Stimulated activated naive CD8-positive, alpha-beta T cell treated with anti-CD3 and anti-CD28 coated beads, Interleukin-15, amount 100 ng/mL, for 72 hours (primary cell): ENCODE measurements at regions not wholly inside any gene's neighbourhood (a gene's known extent, or its start where the extent isn't known, plus 50 kb on each side); places are given as distances from the start of the nearest gene placed in this dataset.
"Not testable (repeated sequence)": the region's sequence is repeated elsewhere in the genome, so short reads cannot be mapped to it uniquely, and the experiment has no call there.

Experiments used
- ATAC-seq: fragments of 150-1000 bp; cut with Tn5 transposase; 2 replicates; pipeline ENCODE4 v1.10.0; 2021; ENCODE audit warnings: mild to moderate bottlenecking, moderate library complexity
- DNase-seq, 2 donors: peaks; one replicate each; pipeline ENCODE4 v3.0.0; 2021 to 2022
- H3K27ac Mint-ChIP-seq, 2 donors: one replicate each; pipeline ENCODE4 v1.8.0; 2022; ENCODE audit warnings: mild to moderate bottlenecking in 2 of 2, mixed read lengths in 2 of 2, moderate library complexity in 2 of 2
- H3K27me3 Mint-ChIP-seq: one replicate; pipeline ENCODE4 v1.8.0; 2022; ENCODE audit warnings: mixed read lengths
- H3K4me1 Mint-ChIP-seq: one replicate; pipeline ENCODE4 v1.8.0; 2022; ENCODE audit warnings: mild to moderate bottlenecking, mixed read lengths
- H3K4me3 Mint-ChIP-seq, 2 donors: one replicate each; pipeline ENCODE4 v1.8.0; 2022; ENCODE audit warnings: mild to moderate bottlenecking in 2 of 2, mixed read lengths in 2 of 2, moderate library complexity in 1 of 2
- H3K9me3 Mint-ChIP-seq, 2 donors: one replicate each; pipeline ENCODE4 v1.8.0; 2022; ENCODE audit warnings: mixed read lengths in 2 of 2

DNA sequence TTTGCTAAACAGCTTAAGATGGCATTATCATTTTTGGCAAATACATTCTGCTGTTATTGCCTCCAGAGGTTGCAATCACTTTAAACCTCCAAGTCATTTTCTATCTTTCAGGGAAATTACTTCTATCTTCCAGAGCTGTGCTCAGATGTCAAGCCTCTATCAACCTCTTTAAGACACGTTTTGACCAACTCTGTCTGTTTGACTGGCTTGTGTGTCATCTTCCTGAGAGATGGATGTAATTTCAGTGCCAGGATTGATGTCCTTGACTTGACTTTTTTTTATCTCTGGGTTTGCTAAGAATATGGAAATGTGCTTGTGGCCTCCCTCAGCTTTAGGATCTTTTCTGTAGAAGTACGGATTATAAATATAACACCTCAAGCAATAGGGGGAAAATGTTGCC is 263.4 kb downstream of the GLUD2 start:
- Mint-ChIP-seq H3K4me1 (peaks cover 12% of the 10 kb centered on the region), H3K4me3 (no peak overlapping the region), H3K27ac (no peak overlapping the region), H3K9me3 (no peaks in the 10 kb centered on the region), H3K27me3 (no peaks in the 10 kb centered on the region)
- DNase-seq (no peak), ATAC-seq (no peak)

DNA sequence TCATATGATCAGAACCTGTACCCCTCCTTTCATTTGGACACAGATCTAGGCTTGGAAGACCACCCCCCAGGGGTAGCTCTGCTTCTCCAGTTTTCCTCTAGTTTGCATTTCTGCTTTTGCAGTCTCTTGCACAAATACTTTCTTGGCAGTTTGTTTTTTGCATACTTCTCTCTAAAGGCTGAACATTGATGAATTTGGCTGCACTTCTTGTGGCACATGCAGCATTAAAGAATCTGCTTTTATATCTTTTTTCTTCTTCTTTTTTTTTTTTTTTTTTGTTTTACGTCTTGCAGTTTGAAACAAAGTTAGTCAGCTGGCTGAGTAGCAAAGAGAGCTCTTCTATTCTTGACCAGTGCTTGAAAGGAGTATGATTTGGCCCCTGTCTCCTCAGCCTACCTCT is 273.0 kb downstream of the GLUD2 start:
- H3K9me3 Mint-ChIP-seq: no peaks in the 10 kb centered on the region
- H3K27ac Mint-ChIP-seq: no peak overlapping the region
- H3K4me3 Mint-ChIP-seq: no peak overlapping the region
- H3K27me3 Mint-ChIP-seq: no peaks in the 10 kb centered on the region
- no peaks in the 10 kb centered on the region for H3K4me1 Mint-ChIP-seq
- ATAC-seq (no peak), DNase-seq (no peak)

DNA sequence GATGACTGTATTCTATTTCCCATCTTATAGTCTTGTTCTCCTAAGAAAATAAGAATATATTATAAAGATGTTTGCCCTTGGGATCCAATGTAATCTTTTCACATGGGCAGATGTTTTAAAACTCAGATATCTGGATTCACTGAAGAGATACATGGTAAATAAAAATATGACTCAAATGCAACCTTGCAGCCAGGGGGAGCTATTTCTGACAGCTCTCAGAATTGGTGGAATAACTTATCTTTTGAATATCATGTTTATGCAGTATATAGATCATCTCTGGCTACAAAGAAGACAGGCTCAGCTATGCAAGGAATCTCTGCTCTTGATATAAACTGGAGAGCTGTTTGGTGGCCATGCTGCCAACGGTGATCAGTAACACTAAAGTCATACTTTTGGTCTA is 274.7 kb downstream of the GLUD2 start:
- ATAC-seq (no peak), DNase-seq (no peak)
- Mint-ChIP-seq H3K27me3 (no peaks in the 10 kb centered on the region), H3K4me3 (no peak overlapping the region), H3K4me1 (no peaks in the 10 kb centered on the region), H3K9me3 (no peaks in the 10 kb centered on the region), H3K27ac (no peak overlapping the region)

DNA sequence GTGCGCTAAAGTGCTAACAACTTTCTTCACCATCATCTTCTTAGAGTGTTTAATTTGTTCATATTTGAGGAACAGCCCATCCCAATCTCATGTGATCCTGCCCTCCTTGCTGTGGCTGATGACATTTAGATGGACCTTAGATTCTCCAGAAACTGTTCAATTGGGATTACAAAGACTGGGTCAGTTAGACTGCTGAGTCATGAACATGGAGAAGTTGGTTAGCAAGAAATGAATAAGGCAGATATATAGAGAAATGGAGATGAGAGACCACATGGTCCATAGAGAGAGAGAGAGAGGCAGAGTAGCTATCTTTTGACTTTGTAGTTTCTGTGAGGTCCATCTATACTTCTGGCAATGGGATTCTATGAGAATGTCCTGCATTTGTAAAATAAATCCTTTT is 275.9 kb downstream of the GLUD2 start:
- Mint-ChIP-seq H3K4me1 (no peaks in the 10 kb centered on the region), H3K4me3 (no peak overlapping the region), H3K27ac (no peak overlapping the region), H3K9me3 (no peaks in the 10 kb centered on the region), H3K27me3 (no peaks in the 10 kb centered on the region)
- ATAC-seq: no peak
- DNase-seq: no peak

DNA sequence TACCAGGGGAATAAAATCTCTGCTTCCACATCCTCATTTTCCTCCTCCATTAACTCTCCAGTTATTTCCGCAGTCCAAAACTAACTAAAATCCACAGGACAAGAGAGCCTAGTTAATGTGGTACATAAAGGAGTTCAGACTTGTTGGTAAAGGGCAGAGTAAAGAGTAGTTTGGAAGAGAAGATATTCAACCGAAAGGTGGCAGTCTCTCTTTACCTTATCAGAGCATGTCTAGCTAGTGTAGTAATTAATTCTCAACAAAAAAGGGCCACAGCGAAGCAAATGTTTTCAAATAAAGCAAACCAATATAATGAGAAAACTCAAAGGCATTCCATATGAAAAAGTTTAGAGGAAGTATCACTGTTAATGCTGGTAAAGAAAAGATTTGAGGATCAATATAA is 286.5 kb downstream of the GLUD2 start:
- no peak overlapping the region for H3K4me3 Mint-ChIP-seq
- DNase-seq (no peak), ATAC-seq (no peak)
- no peaks in the 10 kb centered on the region for H3K4me1 Mint-ChIP-seq
- no peaks in the 10 kb centered on the region for H3K27me3 Mint-ChIP-seq
- H3K9me3 Mint-ChIP-seq: no peaks in the 10 kb centered on the region
- H3K27ac Mint-ChIP-seq: no peak overlapping the region

DNA sequence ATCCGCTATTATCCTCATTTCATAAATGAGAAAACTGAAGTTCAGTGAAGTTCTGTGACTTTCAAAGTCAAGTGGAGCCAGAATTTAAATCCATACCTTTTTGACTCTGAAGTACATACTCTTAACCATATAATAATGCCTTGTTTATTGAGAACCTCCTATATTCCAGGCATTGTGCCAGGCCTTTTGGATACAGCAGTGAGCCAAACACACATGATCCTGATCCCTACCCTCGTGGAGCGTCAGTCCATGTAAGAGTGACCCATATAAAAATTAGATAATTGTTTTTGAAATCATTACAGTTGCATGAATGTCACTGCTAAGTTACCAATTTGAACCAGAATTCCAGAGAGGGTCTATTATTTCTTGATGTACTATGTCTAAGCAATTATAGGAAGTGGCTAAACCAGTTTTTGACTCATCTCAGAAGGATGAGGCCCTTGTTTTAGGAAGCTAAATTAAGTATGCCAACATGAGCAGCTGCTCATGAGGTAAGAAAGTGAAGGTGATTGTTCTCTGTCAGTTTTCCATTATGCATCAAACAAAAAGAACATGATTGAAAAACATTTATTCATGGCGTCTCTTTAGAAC is 289.5 kb downstream of the GLUD2 start:
- Mint-ChIP-seq H3K9me3 (no peaks in the 10 kb centered on the region), H3K27me3 (no peaks in the 10 kb centered on the region), H3K27ac (no peak overlapping the region), H3K4me1 (no peaks in the 10 kb centered on the region), H3K4me3 (no peak overlapping the region)
- ATAC-seq: no peak
- DNase-seq: no peak

DNA sequence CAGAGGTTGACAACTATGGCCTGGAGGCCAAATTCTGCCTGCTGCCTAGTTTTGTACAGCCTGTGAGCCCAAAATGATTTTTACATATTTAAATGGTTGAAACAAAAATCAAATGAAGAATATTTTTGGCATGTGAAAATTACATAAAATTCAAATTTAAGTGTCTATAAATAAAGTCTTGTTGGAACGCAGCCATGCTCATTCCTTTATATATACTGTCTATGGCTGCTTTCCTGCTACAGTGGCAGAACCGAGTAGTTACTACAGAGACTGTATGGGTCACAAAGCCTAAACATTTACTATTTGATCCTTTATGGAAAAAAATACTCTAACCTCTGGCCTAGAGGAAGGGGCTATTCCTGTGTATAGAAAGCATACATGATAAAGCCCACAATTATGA is 290.4 kb downstream of the GLUD2 start:
- H3K27me3 Mint-ChIP-seq: no peaks in the 10 kb centered on the region
- no peak overlapping the region for H3K27ac Mint-ChIP-seq
- H3K4me3 Mint-ChIP-seq: no peak overlapping the region
- no peaks in the 10 kb centered on the region for H3K9me3 Mint-ChIP-seq
- DNase-seq: no peak
- no peak for ATAC-seq
- no peaks in the 10 kb centered on the region for H3K4me1 Mint-ChIP-seq

DNA sequence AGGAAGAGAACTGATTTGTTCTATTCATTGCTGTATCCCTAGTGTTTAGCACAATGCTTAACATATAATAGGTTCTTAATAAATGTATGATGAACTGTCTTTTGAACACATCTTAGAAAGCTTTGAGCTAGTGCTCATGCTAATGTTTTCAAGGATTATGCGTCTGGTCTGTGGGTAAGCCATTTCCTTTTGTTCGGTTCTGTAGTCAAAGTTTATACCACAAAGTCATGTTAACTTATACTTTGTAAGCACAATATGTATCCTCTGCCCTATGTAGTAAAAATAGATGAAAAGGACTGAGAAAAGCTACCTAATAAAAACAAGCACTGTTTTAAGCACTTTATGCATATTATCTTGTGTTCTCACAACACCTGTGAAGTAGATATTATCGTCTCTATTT is 301.9 kb downstream of the GLUD2 start:
- no peaks in the 10 kb centered on the region for H3K27me3 Mint-ChIP-seq
- H3K9me3 Mint-ChIP-seq: no peaks in the 10 kb centered on the region
- DNase-seq (no peak), ATAC-seq (no peak)
- no peaks in the 10 kb centered on the region for H3K4me1 Mint-ChIP-seq
- H3K27ac Mint-ChIP-seq: no peak overlapping the region
- no peak overlapping the region for H3K4me3 Mint-ChIP-seq

DNA sequence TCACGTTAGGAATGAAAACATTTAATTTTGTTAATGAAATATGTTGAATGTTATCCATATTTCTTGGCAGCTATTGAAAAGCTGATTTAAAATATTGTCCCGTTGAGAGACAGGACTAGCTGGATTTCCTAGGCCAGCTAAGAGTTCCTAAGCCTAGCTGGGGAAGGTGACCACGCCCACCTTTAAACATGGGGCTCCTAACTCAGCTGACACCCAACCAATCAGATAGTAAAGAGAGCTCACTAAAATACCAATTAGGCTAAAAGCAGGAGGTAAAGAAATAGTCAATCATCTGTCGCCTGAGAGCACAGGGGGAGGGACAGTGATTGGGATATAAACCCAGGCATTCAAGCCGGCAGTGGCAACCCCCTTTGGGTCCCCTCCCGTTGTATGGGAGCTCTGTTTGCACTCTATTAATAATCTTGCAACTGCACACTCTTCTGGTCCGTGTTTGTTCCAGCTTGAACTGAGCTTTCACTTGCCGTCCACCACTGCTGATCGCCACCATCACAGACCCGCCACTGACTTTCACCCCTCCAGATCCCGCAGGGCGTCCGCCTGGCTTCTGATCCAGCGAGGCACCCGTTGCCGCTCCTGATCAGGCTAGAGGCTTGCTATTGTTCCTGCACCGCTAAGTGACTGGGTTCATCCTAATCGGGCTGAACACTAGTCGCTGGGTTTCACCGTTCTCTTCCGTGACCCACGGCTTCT is 308.9 kb downstream of the GLUD2 start:
- Mint-ChIP-seq H3K4me1 (no peaks in the 10 kb centered on the region), H3K4me3 (no peak overlapping the region), H3K27ac (no peak overlapping the region), H3K27me3 (no peaks in the 10 kb centered on the region), H3K9me3 (no peaks in the 10 kb centered on the region)
- DNase-seq: no peak
- ATAC-seq: no peak

DNA sequence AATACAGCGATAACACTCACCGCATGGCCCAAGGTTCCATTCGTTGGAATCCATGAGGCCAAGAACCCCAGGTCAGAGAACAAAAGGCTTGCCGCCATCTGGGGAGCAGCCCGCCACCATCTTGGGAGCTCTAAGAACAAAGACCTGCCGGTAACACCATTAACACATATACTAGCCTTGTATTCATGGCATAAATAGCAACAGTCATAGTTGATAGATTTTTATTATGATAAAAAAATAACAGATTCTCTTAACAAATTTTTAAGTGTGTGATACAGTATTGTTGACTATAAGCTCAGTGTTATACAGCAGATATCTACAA is 309.4 kb downstream of the GLUD2 start:
- Mint-ChIP-seq H3K9me3 (no peaks in the 10 kb centered on the region), H3K27ac (no peak overlapping the region), H3K4me1 (no peaks in the 10 kb centered on the region), H3K4me3 (no peak overlapping the region), H3K27me3 (no peaks in the 10 kb centered on the region)
- ATAC-seq: no peak
- no peak for DNase-seq

DNA sequence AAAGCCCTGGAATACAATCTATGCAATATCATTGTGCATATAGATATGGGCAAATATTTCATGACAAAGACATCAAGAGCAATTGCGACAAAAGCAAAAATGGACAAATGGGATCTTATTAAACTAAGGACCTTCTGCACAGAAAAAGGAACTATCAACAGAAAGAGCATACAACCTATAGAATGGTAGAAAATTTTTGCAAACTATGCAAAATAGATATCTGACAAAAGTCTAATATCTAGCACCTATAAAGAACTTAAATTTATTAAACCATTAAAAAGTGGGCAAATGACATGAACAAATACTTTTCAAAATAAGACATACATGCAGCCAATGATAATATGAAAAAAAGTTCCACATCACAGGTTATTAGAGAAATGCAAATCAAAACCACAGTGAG is 312.9 kb downstream of the GLUD2 start:
- no peak for ATAC-seq
- Mint-ChIP-seq H3K4me3 (no peak overlapping the region), H3K9me3 (no peaks in the 10 kb centered on the region), H3K27ac (no peak overlapping the region), H3K27me3 (no peaks in the 10 kb centered on the region), H3K4me1 (no peaks in the 10 kb centered on the region)
- no peak for DNase-seq

DNA sequence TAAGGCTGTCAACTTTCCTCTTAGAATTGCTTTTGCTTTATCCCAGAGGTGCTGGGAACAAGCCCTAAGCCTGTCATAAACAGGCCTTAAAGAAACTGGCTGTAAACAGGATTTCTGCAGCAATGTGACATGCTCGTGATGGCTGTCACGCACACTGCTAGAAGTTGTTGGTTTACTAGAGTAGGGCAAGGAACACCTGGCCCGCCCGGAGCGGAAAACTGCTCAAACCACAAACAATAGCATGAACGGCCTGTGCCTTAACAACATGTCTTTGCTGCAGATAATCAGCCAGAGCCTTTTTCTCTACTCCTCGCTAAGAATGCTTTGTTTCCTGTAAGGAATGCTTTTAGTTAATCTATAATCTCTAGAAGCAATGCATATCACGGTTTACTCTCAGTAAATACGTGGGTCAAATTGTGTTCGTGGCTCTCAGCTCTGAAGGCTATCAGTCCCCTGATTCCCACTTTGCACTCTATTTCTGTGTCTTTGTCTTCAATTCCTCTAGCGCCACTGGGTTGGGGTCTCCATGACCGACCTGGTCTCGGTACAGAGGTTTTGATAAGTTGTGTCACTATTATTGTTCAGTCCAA is 318.3 kb downstream of the GLUD2 start:
- DNase-seq (no peak), ATAC-seq (no peak)
- Mint-ChIP-seq H3K9me3 (no peaks in the 10 kb centered on the region), H3K27ac (no peak overlapping the region), H3K4me3 (no peak overlapping the region), H3K4me1 (no peaks in the 10 kb centered on the region), H3K27me3 (no peaks in the 10 kb centered on the region)

DNA sequence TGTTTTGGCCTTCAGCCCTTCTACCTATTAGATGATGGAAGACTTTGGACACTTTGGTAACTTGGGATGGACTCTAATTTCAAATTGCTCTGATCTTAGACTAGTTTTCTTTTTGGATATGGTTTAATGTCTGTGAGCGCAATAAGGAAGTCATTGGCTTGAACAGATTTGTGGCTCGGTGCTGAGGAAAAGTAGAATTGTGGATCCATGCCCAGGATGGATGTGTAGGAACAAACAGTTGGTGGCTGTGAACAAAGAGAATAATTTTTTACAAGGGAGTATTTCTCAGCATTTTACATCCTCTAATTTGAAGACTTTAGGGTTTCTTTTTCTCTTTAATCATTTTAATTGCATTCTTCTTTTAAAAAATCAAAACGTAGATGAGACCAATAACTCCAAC is 327.1 kb downstream of the GLUD2 start:
- DNase-seq (no peak), ATAC-seq (no peak)
- H3K9me3 Mint-ChIP-seq: no peaks in the 10 kb centered on the region
- H3K27me3 Mint-ChIP-seq: no peaks in the 10 kb centered on the region
- H3K27ac Mint-ChIP-seq: no peak overlapping the region
- no peaks in the 10 kb centered on the region for H3K4me1 Mint-ChIP-seq
- no peak overlapping the region for H3K4me3 Mint-ChIP-seq

DNA sequence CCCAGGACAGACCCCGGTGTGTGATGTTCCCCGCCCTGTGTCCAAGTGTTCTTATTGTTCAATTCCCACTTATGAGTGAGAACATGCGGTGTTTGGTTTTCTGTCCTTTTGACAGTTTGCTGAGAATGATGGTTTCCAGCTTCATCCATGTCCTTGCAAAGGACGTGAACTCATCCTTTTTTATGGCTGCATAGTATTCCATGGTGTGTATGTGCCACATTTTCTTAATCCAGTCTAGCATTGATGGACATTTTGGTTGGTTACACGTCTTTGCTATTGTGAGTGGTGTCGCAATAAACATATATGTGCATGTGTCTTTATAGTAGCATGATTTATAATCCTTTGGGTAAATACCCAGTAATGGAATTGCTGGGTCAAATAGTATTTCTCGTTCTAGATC is 334.5 kb downstream of the GLUD2 start:
- H3K4me3 Mint-ChIP-seq, H3K9me3 Mint-ChIP-seq, ATAC-seq, DNase-seq, H3K4me1 Mint-ChIP-seq, H3K27me3 Mint-ChIP-seq, H3K27ac Mint-ChIP-seq: not testable (repeated sequence)

DNA sequence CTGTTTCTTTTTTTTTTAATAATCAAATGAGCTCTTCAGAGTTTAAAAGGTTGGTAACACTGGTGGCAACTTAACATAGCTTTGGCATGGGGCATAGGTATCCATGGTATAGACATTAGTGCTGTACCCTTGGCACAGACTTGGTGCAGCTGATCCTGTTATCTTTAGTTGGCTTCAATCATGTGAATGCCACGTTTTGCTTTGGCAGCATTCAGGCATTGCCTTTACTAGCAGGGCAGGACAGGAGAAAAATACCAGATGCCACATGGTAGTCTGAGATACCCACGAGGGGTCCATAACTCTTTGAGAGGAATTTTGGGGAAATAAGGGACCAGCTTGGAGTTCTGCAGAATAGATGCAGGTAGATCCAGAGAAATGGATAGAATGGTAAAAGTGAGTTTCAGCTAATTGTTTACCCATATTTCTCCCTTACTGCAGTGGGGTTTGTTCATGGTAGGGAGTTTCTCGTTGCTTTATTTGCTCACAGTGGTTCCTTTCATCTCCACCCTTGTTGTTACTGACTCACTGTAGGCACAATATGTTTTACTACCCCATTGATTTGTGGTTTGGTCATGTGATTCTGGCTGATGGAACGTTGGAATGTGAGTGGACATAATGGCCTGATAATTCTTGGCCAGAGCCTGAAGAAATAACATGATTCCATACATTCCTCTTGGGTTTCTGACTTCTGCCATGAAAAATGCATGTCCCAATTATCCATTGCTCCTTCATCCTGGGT is 342.7 kb downstream of the GLUD2 start:
- H3K4me3 Mint-ChIP-seq: no peak overlapping the region
- H3K9me3 Mint-ChIP-seq: no peaks in the 10 kb centered on the region
- no peak for DNase-seq
- H3K27me3 Mint-ChIP-seq: no peaks in the 10 kb centered on the region
- no peaks in the 10 kb centered on the region for H3K4me1 Mint-ChIP-seq
- H3K27ac Mint-ChIP-seq: no peak overlapping the region
- ATAC-seq: no peak

DNA sequence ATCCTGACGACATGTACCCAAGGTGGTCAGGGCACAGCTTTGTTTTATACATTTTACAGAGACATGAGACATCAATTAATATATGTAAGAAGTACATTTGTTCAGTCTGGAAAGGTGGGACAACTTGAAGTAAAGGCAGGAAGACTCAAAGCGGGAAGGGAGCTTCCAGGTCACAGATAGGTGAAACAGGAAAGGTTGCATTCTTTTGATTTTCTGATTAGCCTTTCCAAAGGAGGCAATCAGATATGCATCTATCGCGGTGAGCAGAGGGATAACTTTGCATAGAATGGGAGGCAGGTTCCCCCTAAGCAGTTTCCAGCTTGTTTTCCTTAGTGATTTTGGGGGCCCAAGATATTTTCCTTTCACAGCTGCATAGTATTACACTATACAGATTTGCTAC is 358.4 kb downstream of the GLUD2 start:
- Mint-ChIP-seq H3K4me1 (no peaks in the 10 kb centered on the region), H3K9me3 (no peaks in the 10 kb centered on the region), H3K4me3 (no peak overlapping the region), H3K27ac (no peak overlapping the region), H3K27me3 (no peaks in the 10 kb centered on the region)
- ATAC-seq (no peak), DNase-seq (no peak)
